ENCODE measurements at regions not wholly inside any gene's neighbourhood (a gene's known extent, or its start where the extent isn't known, plus 50 kb on each side); places are given as distances from the start of the nearest gene placed in this dataset.

DNA sequence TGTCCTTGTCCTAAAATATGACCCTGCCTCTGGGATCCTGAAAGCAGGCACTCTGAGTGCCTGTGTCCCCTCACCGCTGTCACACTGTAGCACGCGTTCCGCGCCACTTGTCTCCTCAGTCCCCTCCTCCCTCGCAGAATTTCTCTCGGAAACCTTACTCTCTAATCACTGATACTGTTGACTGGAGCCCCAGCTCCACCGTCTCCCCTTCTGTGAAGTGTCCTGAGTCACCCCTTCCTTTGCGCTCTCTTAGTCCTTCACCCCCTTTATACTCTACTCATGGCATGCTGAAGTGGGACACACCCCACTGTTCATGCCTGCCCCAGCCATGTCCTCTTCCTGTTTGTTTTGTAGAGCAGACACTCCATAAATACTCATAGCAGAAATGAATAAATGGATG is 104.7 kb downstream of the ZNF664 start:
- Histone ChIP-seq H3K27me3 (no peaks in the 10 kb centered on the region), H3K4me3 (no peak overlapping the region), H2AFZ (replicated peaks) (no peak overlapping the region), H4K20me1 (ENCODE audit: low read depth) (no peaks in the 10 kb centered on the region), H3K27ac (no peak overlapping the region), H3K4me2 (no peak overlapping the region), H3K9me3 (ENCODE audit: low read depth) (no peaks in the 10 kb centered on the region), H3K4me1 (peaks cover 20% of the 10 kb centered on the region), H3K36me3 (no peaks in the 10 kb centered on the region), H3F3A (ENCODE audit: low read depth) (peaks cover 6% of the 10 kb centered on the region), H3K79me2 (ENCODE audit: low read depth) (no peaks in the 10 kb centered on the region), H3K9ac (no peak overlapping the region)
- H3K27me3 Mint-ChIP-seq (ENCODE audit: insufficient read depth, low read depth) = peaks cover 4% of the 10 kb centered on the region
- H3K4me3 Mint-ChIP-seq = no peak overlapping the region
- TF ChIP-seq, protein P1, sequence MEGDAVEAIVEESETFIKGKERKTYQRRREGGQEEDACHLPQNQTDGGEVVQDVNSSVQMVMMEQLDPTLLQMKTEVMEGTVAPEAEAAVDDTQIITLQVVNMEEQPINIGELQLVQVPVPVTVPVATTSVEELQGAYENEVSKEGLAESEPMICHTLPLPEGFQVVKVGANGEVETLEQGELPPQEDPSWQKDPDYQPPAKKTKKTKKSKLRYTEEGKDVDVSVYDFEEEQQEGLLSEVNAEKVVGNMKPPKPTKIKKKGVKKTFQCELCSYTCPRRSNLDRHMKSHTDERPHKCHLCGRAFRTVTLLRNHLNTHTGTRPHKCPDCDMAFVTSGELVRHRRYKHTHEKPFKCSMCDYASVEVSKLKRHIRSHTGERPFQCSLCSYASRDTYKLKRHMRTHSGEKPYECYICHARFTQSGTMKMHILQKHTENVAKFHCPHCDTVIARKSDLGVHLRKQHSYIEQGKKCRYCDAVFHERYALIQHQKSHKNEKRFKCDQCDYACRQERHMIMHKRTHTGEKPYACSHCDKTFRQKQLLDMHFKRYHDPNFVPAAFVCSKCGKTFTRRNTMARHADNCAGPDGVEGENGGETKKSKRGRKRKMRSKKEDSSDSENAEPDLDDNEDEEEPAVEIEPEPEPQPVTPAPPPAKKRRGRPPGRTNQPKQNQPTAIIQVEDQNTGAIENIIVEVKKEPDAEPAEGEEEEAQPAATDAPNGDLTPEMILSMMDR (IDR thresholded peaks at IDR 0.05) = no peak
- no peak for TF ChIP-seq EZH2 (IDR thresholded peaks at IDR 0.05)
- TF ChIP-seq EZH2phosphoT487 (IDR thresholded peaks at IDR 0.05) = no peak
- H3K36me3 Mint-ChIP-seq = no peaks in the 10 kb centered on the region
- no peak for DNase-seq (ENCODE audit: low spot score)
- H3K4me1 Mint-ChIP-seq = peaks cover 23% of the 10 kb centered on the region
- peaks cover 2% of the 10 kb centered on the region for H3K9me3 Mint-ChIP-seq
- no peak overlapping the region for H3K27ac Mint-ChIP-seq

DNA sequence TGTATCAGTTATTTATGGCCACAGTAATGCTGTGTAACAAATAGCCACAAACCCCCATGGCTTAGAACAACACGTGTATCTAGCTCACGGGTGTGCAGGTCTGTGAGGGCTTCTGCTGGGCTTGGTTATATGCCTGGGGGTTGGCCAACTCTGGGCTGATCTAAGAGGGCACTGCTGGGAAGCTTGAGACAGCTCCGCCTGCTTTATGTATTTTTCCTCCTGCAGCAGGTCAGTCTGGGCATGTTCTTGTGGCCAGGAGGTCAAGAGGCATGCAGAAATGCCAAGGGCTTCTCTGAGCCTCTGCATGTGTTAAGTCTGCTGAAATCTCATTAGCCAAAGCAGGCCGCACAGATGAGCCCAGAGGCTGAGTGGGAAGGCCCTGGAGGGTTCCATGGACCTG is 105.8 kb downstream of the ZNF664 start:
- Histone ChIP-seq H3K79me2 (ENCODE audit: low read depth) (no peaks in the 10 kb centered on the region), H4K20me1 (ENCODE audit: low read depth) (no peaks in the 10 kb centered on the region), H3K4me2 (no peak overlapping the region), H3F3A (ENCODE audit: low read depth) (no peaks in the 10 kb centered on the region), H3K9me3 (ENCODE audit: low read depth) (no peaks in the 10 kb centered on the region), H3K4me1 (peaks cover 9% of the 10 kb centered on the region), H3K9ac (no peak overlapping the region), H2AFZ (replicated peaks) (no peak overlapping the region), H3K4me3 (no peak overlapping the region), H3K27me3 (no peaks in the 10 kb centered on the region), H3K27ac (no peak overlapping the region), H3K36me3 (no peaks in the 10 kb centered on the region)
- DNase-seq (ENCODE audit: low spot score) = no peak
- Mint-ChIP-seq H3K9me3 (no peaks in the 10 kb centered on the region), H3K4me1 (peaks cover 15% of the 10 kb centered on the region), H3K27ac (no peak overlapping the region), H3K27me3 (ENCODE audit: insufficient read depth, low read depth) (peaks cover 5% of the 10 kb centered on the region), H3K36me3 (no peaks in the 10 kb centered on the region), H3K4me3 (no peak overlapping the region)
- TF ChIP-seq, protein P1 (IDR thresholded peaks at IDR 0.05) = no peak
- TF ChIP-seq EZH2 (IDR thresholded peaks at IDR 0.05) (no peak), EZH2phosphoT487 (IDR thresholded peaks at IDR 0.05) (no peak)

DNA sequence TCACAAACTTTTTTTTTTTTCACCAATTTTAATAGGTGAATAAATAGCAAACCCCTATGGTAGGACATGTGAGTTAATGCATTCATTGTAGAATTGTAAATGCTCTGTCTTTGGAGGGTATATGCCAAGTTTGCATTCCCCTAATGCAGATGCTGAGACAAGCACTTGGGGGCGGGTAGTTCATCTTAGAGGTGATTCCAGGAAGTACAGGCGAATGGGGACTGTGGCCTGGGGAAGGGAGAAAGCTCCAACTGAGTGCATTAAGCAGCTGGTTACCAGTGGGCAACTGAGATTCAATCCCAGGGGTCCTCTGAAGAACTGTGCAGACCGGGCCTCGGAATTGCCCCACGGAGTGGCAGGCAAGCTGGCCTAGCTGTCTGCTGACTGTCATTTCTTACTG is 107.6 kb downstream of the ZNF664 start:
- Histone ChIP-seq H3F3A (ENCODE audit: low read depth) (no peaks in the 10 kb centered on the region), H3K4me1 (peaks cover 1% of the 10 kb centered on the region), H3K79me2 (ENCODE audit: low read depth) (no peaks in the 10 kb centered on the region), H3K36me3 (no peaks in the 10 kb centered on the region), H4K20me1 (ENCODE audit: low read depth) (no peaks in the 10 kb centered on the region), H3K27ac (no peak overlapping the region), H3K4me2 (no peak overlapping the region), H3K27me3 (no peaks in the 10 kb centered on the region), H3K9me3 (ENCODE audit: low read depth) (no peaks in the 10 kb centered on the region), H3K4me3 (no peak overlapping the region), H2AFZ (replicated peaks) (no peak overlapping the region), H3K9ac (no peak overlapping the region)
- no peak for DNase-seq (ENCODE audit: low spot score)
- no peak overlapping the region for H3K4me3 Mint-ChIP-seq
- no peak overlapping the region for H3K27ac Mint-ChIP-seq
- TF ChIP-seq, protein P1 (IDR thresholded peaks at IDR 0.05) = no peak
- no peak for TF ChIP-seq EZH2phosphoT487 (IDR thresholded peaks at IDR 0.05)
- TF ChIP-seq EZH2 (IDR thresholded peaks at IDR 0.05) = no peak
- no peaks in the 10 kb centered on the region for H3K36me3 Mint-ChIP-seq
- no peaks in the 10 kb centered on the region for H3K9me3 Mint-ChIP-seq
- peaks cover 7% of the 10 kb centered on the region for H3K4me1 Mint-ChIP-seq
- H3K27me3 Mint-ChIP-seq (ENCODE audit: insufficient read depth, low read depth) = peaks cover 8% of the 10 kb centered on the region

All from neural progenitor cell (in vitro differentiated cells).